ENCODE measurements at regions not wholly inside any gene's neighbourhood (a gene's known extent, or its start where the extent isn't known, plus 50 kb on each side); places are given as distances from the start of the nearest gene placed in this dataset.

- H3K4me3 ChIP-seq: no peak overlapping the region
- H3K36me3 ChIP-seq: no peaks in the 10 kb centered on the region
- H3K27ac ChIP-seq: no peak overlapping the region
- intact Hi-C loops (cut with DNase I): no loop called here
- no peaks in the 10 kb centered on the region for H3K4me1 ChIP-seq
- TF ChIP-seq POLR2AphosphoS5 (IDR thresholded peaks at IDR 0.05; ENCODE audit: insufficient read depth in 1 of 2, low read depth in 1 of 2) (no peak), CTCF (IDR thresholded peaks at IDR 0.05) (no peak), POLR2A (IDR thresholded peaks at IDR 0.05) (no peak)
- H3K27me3 ChIP-seq: no peaks in the 10 kb centered on the region
- no peak for DNase-seq (ENCODE audit: extremely low spot score in 2 of 2)
- H3K9me3 ChIP-seq: no peaks in the 10 kb centered on the region
Measured at GRCh38 chr14:44412858-44413569, 94.1 kb downstream of the FSCB start.

GRCh38 chr14:44405011-44405486 lies 102.0 kb downstream of the FSCB start:
- DNase-seq (ENCODE audit: extremely low spot score in 2 of 2): no peak
- Histone ChIP-seq H3K9me3 (no peaks in the 10 kb centered on the region), H3K4me3 (no peak overlapping the region), H3K27ac (no peak overlapping the region), H3K4me1 (no peaks in the 10 kb centered on the region), H3K36me3 (no peaks in the 10 kb centered on the region), H3K27me3 (no peaks in the 10 kb centered on the region)
- intact Hi-C loops (cut with DNase I): no loop called here
- TF ChIP-seq POLR2AphosphoS5 (IDR thresholded peaks at IDR 0.05; ENCODE audit: insufficient read depth in 1 of 2, low read depth in 1 of 2): no peak
- no peak for TF ChIP-seq CTCF (IDR thresholded peaks at IDR 0.05)
- no peak for TF ChIP-seq POLR2A (IDR thresholded peaks at IDR 0.05)

GRCh38 chr14:44404599-44404998 lies 102.5 kb downstream of the FSCB start:
- H3K36me3 ChIP-seq: no peaks in the 10 kb centered on the region
- H3K27me3 ChIP-seq: no peaks in the 10 kb centered on the region
- no peak for DNase-seq (ENCODE audit: extremely low spot score in 2 of 2)
- no peak for TF ChIP-seq CTCF (IDR thresholded peaks at IDR 0.05)
- TF ChIP-seq POLR2A (IDR thresholded peaks at IDR 0.05): no peak
- no peak for TF ChIP-seq POLR2AphosphoS5 (IDR thresholded peaks at IDR 0.05; ENCODE audit: insufficient read depth in 1 of 2, low read depth in 1 of 2)
- no peaks in the 10 kb centered on the region for H3K9me3 ChIP-seq
- H3K4me1 ChIP-seq: no peaks in the 10 kb centered on the region
- H3K27ac ChIP-seq: no peak overlapping the region
- intact Hi-C loops (cut with DNase I): no loop called here
- no peak overlapping the region for H3K4me3 ChIP-seq

GRCh38 chr14:44404036-44404435 lies 103.0 kb downstream of the FSCB start:
- intact Hi-C loops (cut with DNase I): no loop called here

More at GRCh38 chr14:44404036-44404435, 103.0 kb downstream of the FSCB start:
- no peak for DNase-seq (ENCODE audit: extremely low spot score in 2 of 2)
- Histone ChIP-seq H3K27ac (no peak overlapping the region), H3K4me1 (no peaks in the 10 kb centered on the region), H3K4me3 (no peak overlapping the region), H3K9me3 (no peaks in the 10 kb centered on the region), H3K27me3 (no peaks in the 10 kb centered on the region), H3K36me3 (no peaks in the 10 kb centered on the region)
- TF ChIP-seq CTCF (IDR thresholded peaks at IDR 0.05): no peak
- no peak for TF ChIP-seq POLR2AphosphoS5 (IDR thresholded peaks at IDR 0.05; ENCODE audit: insufficient read depth in 1 of 2, low read depth in 1 of 2)
- TF ChIP-seq POLR2A (IDR thresholded peaks at IDR 0.05): no peak
